GM21576 (cell line): ENCODE measurements at regions not wholly inside any gene's neighbourhood (a gene's known extent, or its start where the extent isn't known, plus 50 kb on each side); places are given as distances from the start of the nearest gene placed in this dataset.
"Not testable (repeated sequence)": the region's sequence is repeated elsewhere in the genome, so short reads cannot be mapped to it uniquely, and the experiment has no call there.

ENCODE experiments used
- ATAC-seq: cut with Tn5 transposase; IDR thresholded peaks from one replicate; pipeline ENCODE4 v1.9.1; 2021; ENCODE audit warnings: mild to moderate bottlenecking, moderate library complexity; ENCODE audit not compliant: unreplicated experiment

GRCh38 chr16:27600381-27600780 is 50.4 kb downstream of the KATNIP start:
- ATAC-seq: no peak

GRCh38 chr16:27602103-27602502 is 52.2 kb downstream of the KATNIP start:
- ATAC-seq: no peak

GRCh38 chr16:27605500-27606106 is 55.7 kb downstream of the KATNIP start:
- not testable (repeated sequence) for ATAC-seq

GRCh38 chr16:27611340-27611739 is 61.4 kb downstream of the KATNIP start:
- no peak for ATAC-seq

GRCh38 chr16:27613238-27613791 is 63.4 kb downstream of the KATNIP start:
- ATAC-seq: no peak

- ATAC-seq: no peak
Observed at GRCh38 chr16:27617665-27618064, 67.7 kb downstream of the KATNIP start.

GRCh38 chr16:27618165-27618564 is 68.2 kb downstream of the KATNIP start:
- no peak for ATAC-seq

GRCh38 chr16:27618606-27619327 is 68.8 kb downstream of the KATNIP start:
- ATAC-seq: no peak

- no peak for ATAC-seq
Observed at GRCh38 chr16:27620541-27620940, 70.6 kb downstream of the KATNIP start.

GRCh38 chr16:27624154-27625049 is 74.5 kb downstream of the KATNIP start:
- ATAC-seq: no peak

- ATAC-seq: no peak
Observed at GRCh38 chr16:27625050-27625697, 75.2 kb downstream of the KATNIP start.

- ATAC-seq: no peak
Observed at GRCh38 chr16:27627136-27627535, 77.2 kb downstream of the KATNIP start.

- no peak for ATAC-seq
Observed at GRCh38 chr16:27628241-27628942, 78.4 kb downstream of the KATNIP start.

GRCh38 chr16:27628943-27629462 is 79.1 kb downstream of the KATNIP start:
- not testable (repeated sequence) for ATAC-seq

- no peak for ATAC-seq
Observed at GRCh38 chr16:27632216-27632615, 82.3 kb downstream of the KATNIP start.

- ATAC-seq: no peak
Observed at GRCh38 chr16:27633221-27633620, 83.3 kb downstream of the KATNIP start.

GRCh38 chr16:27633721-27634120 is 83.8 kb downstream of the KATNIP start:
- ATAC-seq: no peak

- ATAC-seq: no peak
Observed at GRCh38 chr16:27634779-27635178, 84.8 kb downstream of the KATNIP start.

GRCh38 chr16:27636453-27637240 is 86.7 kb downstream of the KATNIP start:
- no peak for ATAC-seq
